Spleen (tissue), 7 donors: ENCODE measurements at regions not wholly inside any gene's neighbourhood (a gene's known extent, or its start where the extent isn't known, plus 50 kb on each side); places are given as distances from the start of the nearest gene placed in this dataset.

ENCODE experiments used
- CTCF ChIP-seq, 11 experiments: fragments of 200-600 bp in 7 of 11; fragments of 450-650 bp in 4 of 11; sonication (generic) in 4 of 11; IDR thresholded peaks in 8 of 11; conservative IDR thresholded peaks in 3 of 11; 1 replicate in 7 of 11; 2 replicates in 4 of 11; pipeline versions ENCODE4 v1.4.0 to v1.8.0; 2016 to 2021; ENCODE audit warnings: antibody characterized with exemption in 11 of 11, inconsistent platforms in 4 of 11, mild to moderate bottlenecking in 1 of 11
- POLR2A ChIP-seq, 3 donors: fragments of 450-650 bp; IDR thresholded peaks; one replicate each; pipeline ENCODE4 v1.5.1; 2017; ENCODE audit warnings: antibody characterized with exemption in 3 of 3, mild to moderate bottlenecking in 1 of 3
- donor health status: DM: no; HTN: no; CAD: no; lungs with moderate emphysema.
- donor health status: DM: no; HTN: no; CAD: no.
- donor health status: DM: no; HTN: no; CAD: no.

- TF ChIP-seq POLR2A (IDR thresholded peaks at IDR 0.05) = no peak
- no peak for TF ChIP-seq CTCF (IDR thresholded peaks at IDR 0.05 in 8 of 11, conservative IDR thresholded peaks at IDR 0.05 in 3 of 11)
Observed at GRCh38 chr11:121958971-121959325, 157.1 kb downstream of the BLID start.
